Ectodermal cell (in vitro differentiated cells): ENCODE measurements at regions not wholly inside any gene's neighbourhood (a gene's known extent, or its start where the extent isn't known, plus 50 kb on each side); places are given as distances from the start of the nearest gene placed in this dataset.

Experiments used
- H3K27ac ChIP-seq: 2 replicates; pipeline ENCODE4 v1.7.0; 2013; ENCODE audit warnings: mild to moderate bottlenecking, low read depth, low read length; ENCODE audit not compliant: insufficient read depth, poor library complexity, severe bottlenecking
- H3K27me3 ChIP-seq: 2 replicates; pipeline ENCODE4 v1.7.0; 2013; ENCODE audit warnings: mild to moderate bottlenecking, low read length; ENCODE audit not compliant: insufficient read depth, control insufficient read depth, poor library complexity, severe bottlenecking
- H3K36me3 ChIP-seq: one replicate; pipeline ENCODE4 v1.7.0; 2013; ENCODE audit warnings: low read length; ENCODE audit not compliant: control insufficient read depth, insufficient read depth
- H3K4me1 ChIP-seq: one replicate; pipeline ENCODE4 v1.7.0; 2013; ENCODE audit warnings: low read length; ENCODE audit not compliant: control insufficient read depth, insufficient read depth
- H3K4me3 ChIP-seq: 2 replicates; pipeline ENCODE4 v1.7.0; 2013; ENCODE audit warnings: low read depth, low read length, control low read depth; ENCODE audit not compliant: insufficient read depth
- H3K9me3 ChIP-seq: 2 replicates; pipeline ENCODE4 v1.7.0; 2013; ENCODE audit warnings: mild to moderate bottlenecking, low read length, moderate library complexity; ENCODE audit not compliant: control insufficient read depth
- WGBS, 2 experiments: methylation state at CpG; one replicate each; pipeline ENCODE4 v1.1.7; 2013; ENCODE audit warnings: missing lambda C conversion rate in 2 of 2; 5-methylcytosine and 5-hydroxymethylcytosine counted together

- Histone ChIP-seq H3K9me3 (no peaks in the 10 kb centered on the region), H3K36me3 (no peaks in the 10 kb centered on the region), H3K4me1 (no peaks in the 10 kb centered on the region), H3K4me3 (no peak overlapping the region), H3K27me3 (no peaks in the 10 kb centered on the region), H3K27ac (no peak overlapping the region)
- WGBS, 2 experiments = 82 to 83% methylated on average over 13 of the region's 13 CpGs
These were observed 78.7 kb upstream of the ATP2B2 start for GRCh38 chr3:10583798-10584708.

DNA sequence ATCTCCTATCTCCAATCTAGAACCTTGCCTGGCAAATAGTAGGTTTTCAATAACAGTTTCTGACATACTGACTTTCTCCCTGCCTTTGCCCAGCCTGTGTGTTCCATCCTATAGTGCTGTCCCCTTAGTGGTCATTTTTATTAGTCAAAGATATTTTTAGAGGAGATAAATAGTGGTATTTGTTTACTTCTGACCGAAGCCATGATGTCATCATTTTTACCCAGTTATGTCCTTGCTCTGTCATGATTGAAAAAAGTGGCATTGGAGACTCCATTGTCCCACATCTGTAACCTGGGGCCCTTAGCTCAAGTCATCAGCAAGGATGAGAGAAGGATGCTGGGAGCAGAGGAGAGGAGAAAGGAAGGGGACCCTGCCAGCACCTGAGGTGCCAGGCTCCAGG, 80.6 kb upstream of the ATP2B2 start:
- H3K4me1 ChIP-seq = no peaks in the 10 kb centered on the region
- H3K27me3 ChIP-seq = no peaks in the 10 kb centered on the region
- no peaks in the 10 kb centered on the region for H3K9me3 ChIP-seq
- no peak overlapping the region for H3K4me3 ChIP-seq
- WGBS, 2 experiments = 78 to 85% methylated on average over 1 of the region's 1 CpG
- no peaks in the 10 kb centered on the region for H3K36me3 ChIP-seq
- no peak overlapping the region for H3K27ac ChIP-seq

DNA sequence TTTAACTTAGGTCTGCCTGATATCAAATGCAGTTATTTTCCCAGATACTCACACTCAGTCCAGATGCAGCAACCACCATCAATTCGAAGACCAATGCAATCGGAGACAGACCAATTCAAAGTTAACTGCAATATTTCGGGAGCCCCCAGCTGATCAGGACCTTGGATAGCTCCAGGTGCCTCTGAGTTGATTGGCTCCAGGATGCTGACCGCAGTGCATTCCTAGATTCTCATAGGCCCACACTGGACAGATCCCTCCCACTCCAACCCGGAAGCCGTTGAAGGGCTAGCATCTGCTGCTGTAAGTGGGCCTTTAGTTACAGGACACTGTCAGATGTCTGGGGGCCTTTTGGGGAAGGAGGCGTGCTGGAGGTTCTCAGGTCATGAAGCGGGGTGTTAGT, 89.5 kb upstream of the ATP2B2 start:
- H3K36me3 ChIP-seq = no peaks in the 10 kb centered on the region
- H3K9me3 ChIP-seq = no peaks in the 10 kb centered on the region
- H3K27me3 ChIP-seq = no peaks in the 10 kb centered on the region
- no peak overlapping the region for H3K27ac ChIP-seq
- WGBS, 2 experiments = 24% methylated on average over 8 of the region's 8 CpGs
- H3K4me3 ChIP-seq = no peak overlapping the region
- H3K4me1 ChIP-seq = no peaks in the 10 kb centered on the region

DNA sequence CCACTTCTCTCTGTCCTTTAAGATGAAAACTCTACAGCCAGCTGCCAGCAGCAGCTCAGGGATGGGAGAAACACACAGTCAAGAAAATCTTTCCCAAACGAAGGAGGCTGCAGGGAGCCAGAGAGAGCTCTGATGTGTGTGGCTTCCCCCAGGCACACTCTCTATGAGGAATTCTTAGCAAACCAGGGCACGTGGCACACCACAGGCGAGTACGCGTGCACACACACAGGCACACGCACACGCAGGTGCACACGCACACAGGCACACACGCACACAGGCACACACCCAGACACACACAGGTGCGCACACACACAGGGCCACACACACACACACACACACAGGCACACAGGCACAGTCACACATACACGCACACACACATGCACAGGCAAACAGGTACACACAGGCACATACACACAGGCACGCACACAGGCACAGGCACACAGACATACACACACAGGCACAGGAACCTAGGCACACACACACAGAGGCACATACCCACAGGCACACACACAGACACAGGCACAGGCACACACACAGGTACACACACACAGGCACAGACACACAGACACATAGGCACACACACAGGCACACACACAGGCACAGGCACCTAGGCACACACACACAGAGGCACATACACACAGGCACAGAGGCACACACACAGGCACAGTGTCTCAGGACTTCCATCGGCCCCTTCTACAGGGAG, 91.5 kb upstream of the ATP2B2 start:
- no peak overlapping the region for H3K4me3 ChIP-seq
- H3K4me1 ChIP-seq = peaks cover 3% of the 10 kb centered on the region
- H3K9me3 ChIP-seq = no peaks in the 10 kb centered on the region
- H3K36me3 ChIP-seq = no peaks in the 10 kb centered on the region
- 83 to 84% methylated on average over 13 of the region's 13 CpGs for WGBS, 2 experiments
- H3K27ac ChIP-seq = no peak overlapping the region
- no peaks in the 10 kb centered on the region for H3K27me3 ChIP-seq

GRCh38 chr3:10597733-10598132, 92.3 kb upstream of the ATP2B2 start:
- H3K4me3 ChIP-seq = no peak overlapping the region
- H3K9me3 ChIP-seq = no peaks in the 10 kb centered on the region
- H3K27ac ChIP-seq = no peak overlapping the region
- no peaks in the 10 kb centered on the region for H3K27me3 ChIP-seq
- 80 to 87% methylated on average over 4 of the region's 4 CpGs for WGBS, 2 experiments
- no peaks in the 10 kb centered on the region for H3K36me3 ChIP-seq
- H3K4me1 ChIP-seq = peaks cover 3% of the 10 kb centered on the region

GRCh38 chr3:10599017-10599416, 93.6 kb upstream of the ATP2B2 start:
- no peaks in the 10 kb centered on the region for H3K9me3 ChIP-seq
- H3K27me3 ChIP-seq = no peaks in the 10 kb centered on the region
- no peak overlapping the region for H3K27ac ChIP-seq
- peaks cover 3% of the 10 kb centered on the region for H3K4me1 ChIP-seq
- 88 to 92% methylated on average over 6 of the region's 6 CpGs for WGBS, 2 experiments
- no peak overlapping the region for H3K4me3 ChIP-seq
- no peaks in the 10 kb centered on the region for H3K36me3 ChIP-seq

DNA sequence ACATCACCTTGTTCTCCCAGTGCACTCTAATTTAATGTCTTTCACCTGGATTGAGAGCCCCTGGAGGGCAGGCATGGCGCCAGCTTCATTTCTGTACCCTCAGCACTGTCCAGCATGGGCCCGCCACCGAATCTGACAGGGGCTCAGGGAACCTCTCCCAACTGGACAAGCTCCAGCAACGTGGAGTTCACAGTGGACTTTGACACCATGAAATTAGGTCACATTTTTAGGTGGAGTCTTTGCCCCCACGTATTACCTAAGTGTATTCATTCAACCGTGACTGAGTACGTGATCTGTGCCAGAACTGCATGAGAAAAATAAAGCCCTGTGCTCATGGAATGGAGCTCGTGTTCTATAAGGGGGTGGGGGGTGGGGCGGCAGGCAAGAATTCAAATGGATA, 94.1 kb upstream of the ATP2B2 start:
- Histone ChIP-seq H3K27me3 (no peaks in the 10 kb centered on the region), H3K4me3 (no peak overlapping the region), H3K4me1 (peaks cover 3% of the 10 kb centered on the region), H3K27ac (no peak overlapping the region), H3K9me3 (no peaks in the 10 kb centered on the region), H3K36me3 (no peaks in the 10 kb centered on the region)
- 95% methylated on average over 9 of the region's 9 CpGs for whole genome bisulfite sequencing, 2 experiments

GRCh38 chr3:10600296-10600714, 94.9 kb upstream of the ATP2B2 start:
- H3K27me3 ChIP-seq = no peaks in the 10 kb centered on the region
- WGBS, 2 experiments = 49 to 50% methylated on average over 8 of the region's 8 CpGs

GRCh38 chr3:10600726-10601125, 95.3 kb upstream of the ATP2B2 start:
- Histone ChIP-seq H3K27me3 (no peaks in the 10 kb centered on the region), H3K9me3 (no peaks in the 10 kb centered on the region), H3K4me1 (peaks cover 3% of the 10 kb centered on the region), H3K4me3 (no peak overlapping the region), H3K27ac (no peak overlapping the region), H3K36me3 (no peaks in the 10 kb centered on the region)
- 89 to 92% methylated on average over 5 of the region's 5 CpGs for WGBS, 2 experiments

More at GRCh38 chr3:10600296-10600714, 94.9 kb upstream of the ATP2B2 start:
- Histone ChIP-seq H3K36me3 (no peaks in the 10 kb centered on the region), H3K27ac (no peak overlapping the region), H3K4me1 (peaks cover 3% of the 10 kb centered on the region), H3K9me3 (no peaks in the 10 kb centered on the region), H3K4me3 (no peak overlapping the region)

DNA sequence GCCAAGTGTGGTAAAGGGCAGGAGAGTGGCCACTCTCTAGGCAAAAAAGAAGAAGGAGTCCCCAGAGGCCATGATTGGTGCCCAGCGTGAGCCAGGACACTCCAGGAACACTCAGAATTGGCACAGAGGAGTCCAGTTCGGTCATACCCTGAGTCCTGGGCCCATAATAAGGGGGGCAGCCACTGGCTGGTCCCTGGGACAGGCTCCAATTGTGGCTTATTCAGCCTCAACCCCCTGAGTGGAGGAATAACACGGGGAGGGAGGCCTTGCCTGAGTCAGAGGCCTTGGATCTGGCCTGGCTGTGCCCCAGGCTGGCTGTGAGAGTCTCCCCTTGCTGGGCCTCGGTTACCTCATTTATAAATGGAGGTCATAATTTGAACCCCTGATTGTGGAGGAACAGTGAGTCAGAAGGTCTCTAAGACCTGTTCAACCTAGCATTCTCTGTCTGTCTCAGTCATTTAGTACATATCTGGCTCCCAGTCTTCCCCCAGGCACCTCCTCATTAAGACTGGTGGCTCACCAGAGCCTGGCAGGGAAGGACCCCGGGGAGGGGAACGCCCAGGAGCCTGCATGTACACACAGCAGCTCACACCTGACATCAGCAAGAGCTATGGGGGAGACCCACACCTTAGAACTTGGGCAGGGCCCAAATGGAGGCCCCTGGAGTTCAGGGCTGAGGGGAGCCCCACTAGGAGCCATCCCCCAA, 95.9 kb upstream of the ATP2B2 start:
- no peaks in the 10 kb centered on the region for H3K27me3 ChIP-seq

More for the DNA sequence above, 95.9 kb upstream of the ATP2B2 start:
- Histone ChIP-seq H3K27ac (no peak overlapping the region), H3K4me3 (no peak overlapping the region), H3K4me1 (peaks cover 3% of the 10 kb centered on the region), H3K36me3 (no peaks in the 10 kb centered on the region), H3K9me3 (no peaks in the 10 kb centered on the region)
- WGBS, 2 experiments = 90% methylated on average over 6 of the region's 6 CpGs
